SJSA1 (cell line): ENCODE measurements at regions not wholly inside any gene's neighbourhood (a gene's known extent, or its start where the extent isn't known, plus 50 kb on each side); places are given as distances from the start of the nearest gene placed in this dataset.
"Not testable (repeated sequence)": the region's sequence is repeated elsewhere in the genome, so short reads cannot be mapped to it uniquely, and the experiment has no call there.

Experiments used
- DNase-seq, 2 experiments: peaks; one replicate each; pipeline ENCODE4 v3.0.0-alpha.2; 2015 to 2020; ENCODE audit warnings: low spot score in 2 of 2, low read depth in 1 of 2
- H3K27ac ChIP-seq: fragments of 250-450 bp; sonication (Bioruptor Pico); 2 replicates; pipeline ENCODE4 v1.5.1; 2020; ENCODE audit warnings: mild to moderate bottlenecking, moderate library complexity
- H3K27me3 ChIP-seq: fragments of 250-450 bp; sonication (Bioruptor Pico); replicated peaks from 2 replicates; pipeline ENCODE4 v1.5.1; 2020; ENCODE audit warnings: mild to moderate bottlenecking, moderate library complexity
- H3K36me3 ChIP-seq: fragments of 250-450 bp; sonication (Bioruptor Pico); 2 replicates; pipeline ENCODE4 v1.5.1; 2020; ENCODE audit warnings: mild to moderate bottlenecking
- H3K4me1 ChIP-seq: fragments of 250-450 bp; sonication (Bioruptor Pico); replicated peaks from 2 replicates; pipeline ENCODE4 v1.6.1; 2021; ENCODE audit warnings: mild to moderate bottlenecking
- H3K4me3 ChIP-seq: fragments of 250-450 bp; sonication (Bioruptor Pico); 2 replicates; pipeline ENCODE4 v1.5.1; 2020; ENCODE audit warnings: mild to moderate bottlenecking
- H3K9me3 ChIP-seq: fragments of 250-450 bp; sonication (Bioruptor Pico); replicated peaks from 2 replicates; pipeline ENCODE4 v1.5.1; 2020; ENCODE audit warnings: mild to moderate bottlenecking

GRCh38 chr6:11463398-11463780 is 74.2 kb upstream of the TMEM170B start:
- no peak for DNase-seq
- Histone ChIP-seq H3K9me3 (no peaks in the 10 kb centered on the region), H3K4me1 (peaks cover 4% of the 10 kb centered on the region; the same call in 1 of the 2 replicates), H3K27ac (no peak overlapping the region), H3K4me3 (no peak overlapping the region), H3K27me3 (no peaks in the 10 kb centered on the region), H3K36me3 (no peaks in the 10 kb centered on the region)

- H3K9me3 ChIP-seq = no peaks in the 10 kb centered on the region
- H3K4me3 ChIP-seq = no peak overlapping the region
- H3K4me1 ChIP-seq = peaks cover 4% of the 10 kb centered on the region; the same call in 1 of the 2 replicates
- H3K36me3 ChIP-seq = no peaks in the 10 kb centered on the region
- no peak overlapping the region for H3K27ac ChIP-seq
- H3K27me3 ChIP-seq = no peaks in the 10 kb centered on the region
- no peak for DNase-seq
Measured at GRCh38 chr6:11462742-11463397, 74.7 kb upstream of the TMEM170B start.

- H3K4me1 ChIP-seq = peaks cover 4% of the 10 kb centered on the region; the same call in 1 of the 2 replicates
- H3K4me3 ChIP-seq = no peak overlapping the region
- H3K27ac ChIP-seq = no peak overlapping the region
- DNase-seq = no peak
- H3K36me3 ChIP-seq = no peaks in the 10 kb centered on the region
- no peaks in the 10 kb centered on the region for H3K9me3 ChIP-seq
- no peaks in the 10 kb centered on the region for H3K27me3 ChIP-seq
Measured at GRCh38 chr6:11460837-11461661, 76.5 kb upstream of the TMEM170B start.

GRCh38 chr6:11460001-11460668 is 77.4 kb upstream of the TMEM170B start:
- Histone ChIP-seq H3K4me3 (no peak overlapping the region), H3K9me3 (no peaks in the 10 kb centered on the region), H3K36me3 (no peaks in the 10 kb centered on the region), H3K27me3 (no peaks in the 10 kb centered on the region), H3K4me1 (peaks cover 4% of the 10 kb centered on the region; the same call in 1 of the 2 replicates), H3K27ac (no peak overlapping the region)
- DNase-seq = peak in 1 of 2 experiments; percentile 2

- DNase-seq = no peak
- H3K27ac ChIP-seq = no peak overlapping the region
- peaks cover 4% of the 10 kb centered on the region; the same call in 1 of the 2 replicates for H3K4me1 ChIP-seq
Measured at GRCh38 chr6:11459079-11459610, 78.4 kb upstream of the TMEM170B start.

GRCh38 chr6:11458509-11458908 is 79.0 kb upstream of the TMEM170B start:
- no peak for DNase-seq
- no peak overlapping the region for H3K4me3 ChIP-seq
- no peaks in the 10 kb centered on the region for H3K27me3 ChIP-seq

More at GRCh38 chr6:11459079-11459610, 78.4 kb upstream of the TMEM170B start:
- Histone ChIP-seq H3K36me3 (no peaks in the 10 kb centered on the region), H3K27me3 (no peaks in the 10 kb centered on the region), H3K4me3 (no peak overlapping the region), H3K9me3 (no peaks in the 10 kb centered on the region)

GRCh38 chr6:11457422-11457821 is 80.1 kb upstream of the TMEM170B start:
- H3K4me3 ChIP-seq, H3K27ac ChIP-seq, H3K9me3 ChIP-seq, H3K36me3 ChIP-seq, H3K27me3 ChIP-seq, DNase-seq, H3K4me1 ChIP-seq: not testable (repeated sequence)

More at GRCh38 chr6:11458509-11458908, 79.0 kb upstream of the TMEM170B start:
- Histone ChIP-seq H3K4me1 (peaks cover 4% of the 10 kb centered on the region; the same call in 1 of the 2 replicates), H3K9me3 (no peaks in the 10 kb centered on the region), H3K36me3 (no peaks in the 10 kb centered on the region), H3K27ac (no peak overlapping the region)

GRCh38 chr6:11452106-11452505 is 85.4 kb upstream of the TMEM170B start:
- H3K4me3 ChIP-seq, H3K36me3 ChIP-seq, H3K4me1 ChIP-seq, H3K27ac ChIP-seq, DNase-seq, H3K27me3 ChIP-seq, H3K9me3 ChIP-seq: not testable (repeated sequence)

- Histone ChIP-seq H3K4me1 (no peaks in the 10 kb centered on the region), H3K27ac (no peak overlapping the region), H3K9me3 (no peaks in the 10 kb centered on the region; the same call in 1 of the 2 replicates), H3K36me3 (no peaks in the 10 kb centered on the region), H3K27me3 (no peaks in the 10 kb centered on the region), H3K4me3 (no peak overlapping the region)
- no peak for DNase-seq
Measured at GRCh38 chr6:11450037-11450436, 87.5 kb upstream of the TMEM170B start.

- no peak for DNase-seq
Measured at GRCh38 chr6:11449408-11449807, 88.1 kb upstream of the TMEM170B start.

GRCh38 chr6:11448038-11448437 is 89.5 kb upstream of the TMEM170B start:
- no peak overlapping the region for H3K27ac ChIP-seq
- no peaks in the 10 kb centered on the region for H3K36me3 ChIP-seq
- H3K27me3 ChIP-seq = no peaks in the 10 kb centered on the region
- H3K4me3 ChIP-seq = no peak overlapping the region
- DNase-seq = no peak
- no peaks in the 10 kb centered on the region for H3K4me1 ChIP-seq
- H3K9me3 ChIP-seq = no peaks in the 10 kb centered on the region; the same call in 1 of the 2 replicates

More at GRCh38 chr6:11449408-11449807, 88.1 kb upstream of the TMEM170B start:
- no peaks in the 10 kb centered on the region for H3K36me3 ChIP-seq
- H3K4me1 ChIP-seq = no peaks in the 10 kb centered on the region
- H3K9me3 ChIP-seq = no peaks in the 10 kb centered on the region; the same call in 1 of the 2 replicates
- H3K27ac ChIP-seq = no peak overlapping the region
- H3K4me3 ChIP-seq = no peak overlapping the region
- no peaks in the 10 kb centered on the region for H3K27me3 ChIP-seq

- Histone ChIP-seq H3K9me3 (no peaks in the 10 kb centered on the region; the same call in 1 of the 2 replicates), H3K36me3 (no peaks in the 10 kb centered on the region), H3K4me3 (no peak overlapping the region), H3K4me1 (no peaks in the 10 kb centered on the region), H3K27me3 (no peaks in the 10 kb centered on the region), H3K27ac (no peak overlapping the region)
- no peak for DNase-seq
Measured at GRCh38 chr6:11447265-11447664, 90.3 kb upstream of the TMEM170B start.

GRCh38 chr6:11445146-11445545 is 92.4 kb upstream of the TMEM170B start:
- Histone ChIP-seq H3K9me3 (no peaks in the 10 kb centered on the region), H3K27ac (no peak overlapping the region), H3K4me1 (no peaks in the 10 kb centered on the region), H3K4me3 (no peak overlapping the region), H3K27me3 (no peaks in the 10 kb centered on the region), H3K36me3 (no peaks in the 10 kb centered on the region)
- DNase-seq = no peak
